A549 (cell line): ENCODE measurements at regions not wholly inside any gene's neighbourhood (a gene's known extent, or its start where the extent isn't known, plus 50 kb on each side); places are given as distances from the start of the nearest gene placed in this dataset.
A peak's percentile ranks its signal among the peaks of the same experiment; 100 is the strongest.

Source experiments
- ATAC-seq, 2 experiments: fragments of 200-7000 bp in 1 of 2; fragments of >200 bp in 1 of 2; cut with Nextera tagmentation in 1 of 2; cut with Tn5 transposase in 1 of 2; 3 replicates each; pipeline versions ENCODE4 v1.8.0 to v1.9.1; 2018 to 2020; ENCODE audit warnings: mild to moderate bottlenecking in 1 of 2, moderate library complexity in 1 of 2
- CTCF ChIA-PET: fragments of 300-600 bp; sonication (Branson Sonifier 250); formaldehyde crosslinking; extraction: SDS; loops from one replicate; lab custom pipeline; 2021; ENCODE audit warnings: antibody characterized with exemption, inconsistent platforms; lab: Yijun Ruan, JAX
- POLR2A ChIA-PET: fragments of 350-600 bp; formaldehyde crosslinking; extraction: SDS; loops from one replicate; lab custom pipeline; 2021; ENCODE audit warnings: antibody characterized with exemption, inconsistent platforms; lab: Yijun Ruan, JAX
- DNase-seq, 2 experiments: peaks; one replicate each; pipeline versions ENCODE4 v3.0.0 to v3.0.0-alpha.2; 2011 to 2016; ENCODE audit warnings: low read depth in 1 of 2, low spot score in 1 of 2
- FAIRE-seq: peaks from 2 replicates; lab custom pipeline; 2011; peaks lifted over from hg19 to GRCh38; lab: Jason Lieb, UNC
- H3K27ac ChIP-seq, 2 experiments: fragments of >200 bp; sonication (Bioruptor Twin); formaldehyde crosslinking; 3 replicates each; pipeline ENCODE4 v1.5.1; 2016 to 2017
- H3K4me1 ChIP-seq: fragments of >200 bp; sonication (Bioruptor Twin); formaldehyde crosslinking; 3 replicates; pipeline ENCODE4 v1.6.1; 2016
- H3K4me2 ChIP-seq: fragments of >200 bp; sonication (Bioruptor Twin); formaldehyde crosslinking; 3 replicates; pipeline ENCODE4 v1.6.1; 2016
- H3K4me3 ChIP-seq: fragments of >200 bp; sonication (Bioruptor Twin); formaldehyde crosslinking; 3 replicates; pipeline ENCODE4 v1.5.1; 2016
- H3K9me3 ChIP-seq: fragments of >200 bp; sonication (Bioruptor Twin); formaldehyde crosslinking; 3 replicates; pipeline ENCODE4 v1.6.1; 2016
- CBX2 ChIP-seq: fragments of 200-600 bp; sonication (generic); IDR thresholded peaks from 2 replicates; pipeline ENCODE4 v1.6.1; 2016; ENCODE audit warnings: low read depth, mild to moderate bottlenecking, borderline replicate concordance
- EHMT2 ChIP-seq: fragments of 200-600 bp; sonication (generic); IDR thresholded peaks from 2 replicates; pipeline ENCODE4 v1.6.1; 2016; ENCODE audit warnings: antibody characterized with exemption, low read depth, mild to moderate bottlenecking, moderate library complexity
- GATA3 ChIP-seq: IDR thresholded peaks from 2 replicates; pipeline ENCODE4 v1.6.1; 2012; ENCODE audit warnings: borderline replicate concordance
- HEYL ChIP-seq: fragments of 250-450 bp; sonication (Bioruptor Pico); IDR thresholded peaks from 2 replicates; pipeline ENCODE4 v1.8.0; 2021; ENCODE audit warnings: mild to moderate bottlenecking, moderate library complexity
- KDM5A ChIP-seq: fragments of 200-600 bp; sonication (generic); IDR thresholded peaks from 2 replicates; pipeline ENCODE4 v1.6.1; 2016; ENCODE audit warnings: antibody characterized with exemption, mild to moderate bottlenecking
- NFE2L2 ChIP-seq: fragments of 150-350 bp; conservative IDR thresholded peaks from 2 replicates; pipeline ENCODE4 v1.6.1; 2014; ENCODE audit warnings: low read length
- NPAS2 ChIP-seq: fragments of 250-450 bp; sonication (Bioruptor Pico); IDR thresholded peaks from 2 replicates; pipeline ENCODE4 v1.8.0; 2022; ENCODE audit warnings: mild to moderate bottlenecking, moderate library complexity, borderline replicate concordance
- PHF8 ChIP-seq: fragments of 200-600 bp; sonication (generic); IDR thresholded peaks from 2 replicates; pipeline ENCODE4 v1.6.1; 2016; ENCODE audit warnings: low read depth, mild to moderate bottlenecking, antibody characterized with exemption, moderate library complexity, borderline replicate concordance
- POLR2A ChIP-seq: IDR thresholded peaks from 2 replicates; pipeline ENCODE4 v1.6.1; 2012; ENCODE audit warnings: mild to moderate bottlenecking, low read length
- RFX5 ChIP-seq: fragments of 450-650 bp; IDR thresholded peaks from 2 replicates; pipeline ENCODE4 v1.7.1; 2014; ENCODE audit warnings: antibody characterized with exemption, mild to moderate bottlenecking, moderate library complexity
- SREBF2 ChIP-seq: fragments of 450-650 bp; IDR thresholded peaks from 2 replicates; pipeline ENCODE4 v1.6.1; 2014; ENCODE audit warnings: mild to moderate bottlenecking, moderate library complexity
- ZFP36 ChIP-seq: fragments of 450-650 bp; IDR thresholded peaks from 2 replicates; pipeline ENCODE4 v1.6.1; 2014; ENCODE audit warnings: borderline replicate concordance; ENCODE audit not compliant: partially characterized antibody
- ZSCAN20 ChIP-seq: fragments of 250-450 bp; sonication (Bioruptor Pico); IDR thresholded peaks from 2 replicates; pipeline ENCODE4 v1.8.0; 2022; ENCODE audit warnings: mild to moderate bottlenecking, moderate library complexity
- WGBS: methylation state at CpG from one replicate; pipeline ENCODE4 v1.1.6; 2017; ENCODE audit errors: missing lambda C conversion rate; 5-methylcytosine and 5-hydroxymethylcytosine counted together
- TF ChIP-seq, protein P1 (sequence below): fragments of >200 bp; sonication (Bioruptor Twin); formaldehyde crosslinking; IDR thresholded peaks from 3 replicates; pipeline ENCODE4 v1.6.1; 2016
- TF ChIP-seq, protein P2 (sequence below): fragments of 200-600 bp; sonication (generic); IDR thresholded peaks from 2 replicates; pipeline ENCODE4 v1.6.1; 2016; ENCODE audit warnings: antibody characterized with exemption, mild to moderate bottlenecking, moderate library complexity

DNA sequence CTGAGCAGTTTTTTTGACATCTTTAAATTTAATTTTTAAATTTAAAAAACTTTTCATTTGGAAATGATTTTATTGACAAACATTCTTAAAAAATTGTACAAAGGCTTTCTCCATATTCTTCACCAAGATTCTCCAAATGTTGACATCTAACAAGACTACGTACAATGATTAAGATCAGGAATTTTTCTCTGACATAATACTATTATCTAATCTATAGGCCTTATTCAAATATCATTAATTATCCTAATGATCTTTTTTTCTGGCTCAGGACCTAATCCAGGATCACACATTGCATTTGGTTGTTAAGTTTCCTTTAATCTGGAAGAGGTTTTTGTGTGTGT is 106.1 kb upstream of the OSMR start:
- no peak for FAIRE-seq
- H3K4me1 ChIP-seq = 0 out of 3 replicates have a peak, but pooled peaks cover 7% of the 10 kb centered on the region
- H3K4me3 ChIP-seq = no peak overlapping the region

DNA sequence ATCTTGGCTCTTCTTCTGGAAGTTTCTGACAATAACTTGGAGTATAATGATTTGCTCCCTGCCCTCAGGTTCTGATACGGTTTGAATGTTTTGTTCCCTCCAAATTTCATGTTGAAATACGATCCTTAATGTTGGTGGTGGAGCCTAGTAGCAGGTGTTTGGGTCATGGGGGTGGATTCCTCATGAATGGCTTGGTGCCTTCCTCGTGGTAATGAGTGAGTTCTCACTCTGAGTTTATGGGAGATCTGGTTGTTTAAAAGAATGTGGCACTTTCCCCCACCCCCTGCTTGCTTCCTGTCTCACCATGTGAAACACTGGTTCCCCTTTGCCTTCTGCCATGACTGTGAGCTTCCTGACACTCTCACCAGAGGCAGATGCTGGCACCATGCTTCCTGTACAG is 103.0 kb upstream of the OSMR start:
- ATAC-seq = no peak
- FAIRE-seq = no peak
- 7% methylated on average over 3 of the region's 3 CpGs for WGBS

More for the DNA sequence above, 106.1 kb upstream of the OSMR start:
- ATAC-seq (no peak), DNase-seq (no peak)
- Histone ChIP-seq H3K9me3 (peaks cover 17% of the 10 kb centered on the region), H3K27ac (no peak overlapping the region), H3K4me2 (0 out of 3 replicates have a peak overlapping the region, but pooled peaks have one; percentile 8)
- ChIA-PET POLR2A (no interaction called here), CTCF (no interaction called here)
- no peak for TF ChIP-seq RFX5
- no peak for TF ChIP-seq NPAS2 (CRISPR knock-in tag)
- no peak for TF ChIP-seq POLR2A
- TF ChIP-seq NFE2L2 = no peak
- TF ChIP-seq EHMT2 = no peak
- TF ChIP-seq CBX2 = no peak
- 91% methylated on average over 1 of the region's 1 CpG for WGBS

DNA sequence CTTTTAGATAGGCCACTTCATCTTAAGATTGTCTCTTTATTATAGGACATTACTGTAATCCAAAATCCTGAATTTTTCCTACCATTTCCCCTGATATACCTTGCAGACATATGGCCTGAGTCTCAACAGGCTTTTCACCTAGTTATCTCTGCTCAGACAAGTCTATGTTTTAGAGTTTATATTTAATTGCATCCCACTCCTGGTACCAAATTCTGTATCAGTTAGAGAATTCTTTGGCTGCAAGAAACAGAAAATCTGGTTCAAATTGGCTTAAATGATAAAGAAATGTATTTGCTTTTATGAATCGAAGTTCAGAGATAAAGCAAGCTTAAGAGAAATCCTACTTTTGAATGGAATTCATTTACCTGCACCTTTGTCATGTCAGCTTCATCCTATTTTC is 102.2 kb upstream of the OSMR start:
- FAIRE-seq = no peak
- ChIA-PET POLR2A (no interaction called here), CTCF (no interaction called here)
- Histone ChIP-seq H3K27ac (no peak overlapping the region), H3K4me2 (no peak overlapping the region)
- DNase-seq = no peak
- ATAC-seq = no peak
- WGBS = 0% methylated on average over 1 of the region's 1 CpG
- TF ChIP-seq KDM5A (no peak), ZFP36 (no peak)
- TF ChIP-seq, protein P1, sequence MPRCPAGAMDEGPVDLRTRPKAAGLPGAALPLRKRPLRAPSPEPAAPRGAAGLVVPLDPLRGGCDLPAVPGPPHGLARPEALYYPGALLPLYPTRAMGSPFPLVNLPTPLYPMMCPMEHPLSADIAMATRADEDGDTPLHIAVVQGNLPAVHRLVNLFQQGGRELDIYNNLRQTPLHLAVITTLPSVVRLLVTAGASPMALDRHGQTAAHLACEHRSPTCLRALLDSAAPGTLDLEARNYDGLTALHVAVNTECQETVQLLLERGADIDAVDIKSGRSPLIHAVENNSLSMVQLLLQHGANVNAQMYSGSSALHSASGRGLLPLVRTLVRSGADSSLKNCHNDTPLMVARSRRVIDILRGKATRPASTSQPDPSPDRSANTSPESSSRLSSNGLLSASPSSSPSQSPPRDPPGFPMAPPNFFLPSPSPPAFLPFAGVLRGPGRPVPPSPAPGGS = no peak
- TF ChIP-seq, protein P2, sequence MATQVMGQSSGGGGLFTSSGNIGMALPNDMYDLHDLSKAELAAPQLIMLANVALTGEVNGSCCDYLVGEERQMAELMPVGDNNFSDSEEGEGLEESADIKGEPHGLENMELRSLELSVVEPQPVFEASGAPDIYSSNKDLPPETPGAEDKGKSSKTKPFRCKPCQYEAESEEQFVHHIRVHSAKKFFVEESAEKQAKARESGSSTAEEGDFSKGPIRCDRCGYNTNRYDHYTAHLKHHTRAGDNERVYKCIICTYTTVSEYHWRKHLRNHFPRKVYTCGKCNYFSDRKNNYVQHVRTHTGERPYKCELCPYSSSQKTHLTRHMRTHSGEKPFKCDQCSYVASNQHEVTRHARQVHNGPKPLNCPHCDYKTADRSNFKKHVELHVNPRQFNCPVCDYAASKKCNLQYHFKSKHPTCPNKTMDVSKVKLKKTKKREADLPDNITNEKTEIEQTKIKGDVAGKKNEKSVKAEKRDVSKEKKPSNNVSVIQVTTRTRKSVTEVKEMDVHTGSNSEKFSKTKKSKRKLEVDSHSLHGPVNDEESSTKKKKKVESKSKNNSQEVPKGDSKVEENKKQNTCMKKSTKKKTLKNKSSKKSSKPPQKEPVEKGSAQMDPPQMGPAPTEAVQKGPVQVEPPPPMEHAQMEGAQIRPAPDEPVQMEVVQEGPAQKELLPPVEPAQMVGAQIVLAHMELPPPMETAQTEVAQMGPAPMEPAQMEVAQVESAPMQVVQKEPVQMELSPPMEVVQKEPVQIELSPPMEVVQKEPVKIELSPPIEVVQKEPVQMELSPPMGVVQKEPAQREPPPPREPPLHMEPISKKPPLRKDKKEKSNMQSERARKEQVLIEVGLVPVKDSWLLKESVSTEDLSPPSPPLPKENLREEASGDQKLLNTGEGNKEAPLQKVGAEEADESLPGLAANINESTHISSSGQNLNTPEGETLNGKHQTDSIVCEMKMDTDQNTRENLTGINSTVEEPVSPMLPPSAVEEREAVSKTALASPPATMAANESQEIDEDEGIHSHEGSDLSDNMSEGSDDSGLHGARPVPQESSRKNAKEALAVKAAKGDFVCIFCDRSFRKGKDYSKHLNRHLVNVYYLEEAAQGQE = no peak
- TF ChIP-seq, all 56 proteins: peak for 0
- Histone ChIP-seq H3K4me1 (0 out of 3 replicates have a peak, but pooled peaks cover 7% of the 10 kb centered on the region), H3K9me3 (peaks cover 17% of the 10 kb centered on the region), H3K4me3 (no peak overlapping the region)

More for the DNA sequence above, 103.0 kb upstream of the OSMR start:
- no peak overlapping the region for H3K4me2 ChIP-seq
- H3K4me3 ChIP-seq = no peak overlapping the region
- DNase-seq = no peak
- 0 out of 3 replicates have a peak, but pooled peaks cover 7% of the 10 kb centered on the region for H3K4me1 ChIP-seq
- no peak for TF ChIP-seq SREBF2
- no peak for TF ChIP-seq HEYL
- TF ChIP-seq GATA3 = no peak
- peaks cover 17% of the 10 kb centered on the region for H3K9me3 ChIP-seq
- ChIA-PET CTCF (no interaction called here), POLR2A (no interaction called here)
- no peak overlapping the region for H3K27ac ChIP-seq

DNA sequence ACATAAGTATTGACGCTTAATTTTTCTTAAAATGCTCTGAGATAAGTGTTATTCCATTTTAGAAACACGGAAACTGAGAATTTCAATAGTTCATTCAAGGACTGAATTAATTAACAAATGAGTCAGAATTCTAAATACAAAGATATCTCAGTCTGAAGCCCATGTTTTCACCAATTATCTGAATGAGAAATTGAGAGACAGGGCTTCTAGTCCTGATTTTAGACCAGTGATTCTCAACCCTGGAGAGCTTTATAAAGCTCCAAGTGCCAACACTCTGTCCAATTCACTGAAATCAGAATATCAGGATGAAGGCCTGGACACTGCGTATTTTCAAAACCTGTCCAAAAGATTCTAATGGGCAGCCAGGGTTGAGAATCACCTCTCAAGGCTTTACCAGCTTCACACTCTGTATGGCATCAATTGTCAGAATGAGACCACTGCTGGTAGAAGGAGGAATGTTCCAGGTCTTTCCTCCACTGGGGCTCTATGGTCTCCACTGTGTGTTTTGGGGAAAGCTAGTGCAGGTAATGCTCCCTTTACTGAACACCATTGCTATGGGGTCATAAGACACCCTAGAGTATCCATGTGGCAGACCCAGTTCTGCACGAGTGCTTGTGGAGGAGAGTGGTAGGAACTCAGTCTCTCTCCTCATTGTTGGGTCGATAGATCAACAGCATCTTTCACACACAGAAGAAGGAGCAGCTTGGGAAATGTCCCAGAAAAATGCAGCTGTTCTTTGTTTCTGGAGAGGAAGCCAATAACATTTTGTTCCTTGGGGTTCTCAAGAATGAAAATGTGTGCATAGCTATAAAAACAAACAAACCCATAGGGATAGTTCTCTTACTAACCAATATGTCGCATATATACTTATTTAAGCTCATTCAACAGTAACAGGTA is 99.7 kb upstream of the OSMR start:
- TF ChIP-seq NFE2L2 = no peak
- TF ChIP-seq ZSCAN20 = no peak
- TF ChIP-seq, protein P2 = no peak
- TF ChIP-seq PHF8 = no peak
- TF ChIP-seq NPAS2 (CRISPR knock-in tag) = no peak
- WGBS = 29% methylated on average over 6 of the region's 6 CpGs
- CTCF ChIA-PET = interaction anchor here (0.8 to 1.0 kb wide), 3 partner anchors 39 to 370 kb away, joined by 3 to 4 read pairs (median 3); no protein-coding TSS in a partner anchor

More for the DNA sequence above, 99.7 kb upstream of the OSMR start:
- Histone ChIP-seq H3K9me3 (peaks cover 17% of the 10 kb centered on the region), H3K27ac (no peak overlapping the region), H3K4me3 (no peak overlapping the region), H3K4me2 (no peak overlapping the region), H3K4me1 (no peaks in the 10 kb centered on the region)
- POLR2A ChIA-PET = no interaction called here
- no peak for ATAC-seq
- no peak for DNase-seq
- FAIRE-seq = no peak
